Stimulated activated CD4-positive, alpha-beta T cell treated with anti-CD3 and anti-CD28 coated beads, Interleukin-15, amount 100 ng/mL, for 48 hours (primary cell): ENCODE measurements at regions not wholly inside any gene's neighbourhood (a gene's known extent, or its start where the extent isn't known, plus 50 kb on each side); places are given as distances from the start of the nearest gene placed in this dataset.
"Not testable (repeated sequence)": the region's sequence is repeated elsewhere in the genome, so short reads cannot be mapped to it uniquely, and the experiment has no call there.

Source experiments
- DNase-seq, 2 donors: peaks; one replicate each; pipeline ENCODE4 v3.0.0-alpha.2; 2020; ENCODE audit warnings: low read depth in 2 of 2

- DNase-seq: no peak
Measured at GRCh38 chr2:8363161-8363560, 318.7 kb upstream of the ID2 start.

GRCh38 chr2:8364668-8365067 lies 317.2 kb upstream of the ID2 start:
- DNase-seq: no peak

- no peak for DNase-seq
Measured at GRCh38 chr2:8365331-8365910, 316.4 kb upstream of the ID2 start.

- no peak for DNase-seq
Measured at GRCh38 chr2:8367833-8368232, 314.0 kb upstream of the ID2 start.

GRCh38 chr2:8368463-8368862 lies 313.4 kb upstream of the ID2 start:
- no peak for DNase-seq

GRCh38 chr2:8369522-8369921 lies 312.3 kb upstream of the ID2 start:
- no peak for DNase-seq

GRCh38 chr2:8370258-8370802 lies 311.5 kb upstream of the ID2 start:
- no peak for DNase-seq

GRCh38 chr2:8371653-8372052 lies 310.2 kb upstream of the ID2 start:
- no peak for DNase-seq

- DNase-seq: no peak
Measured at GRCh38 chr2:8374782-8375181, 307.1 kb upstream of the ID2 start.

GRCh38 chr2:8376603-8377410 lies 305.0 kb upstream of the ID2 start:
- DNase-seq: no peak

- no peak for DNase-seq
Measured at GRCh38 chr2:8378016-8378810, 303.6 kb upstream of the ID2 start.

- no peak for DNase-seq
Measured at GRCh38 chr2:8379128-8379527, 302.7 kb upstream of the ID2 start.

GRCh38 chr2:8379549-8379948 lies 302.3 kb upstream of the ID2 start:
- DNase-seq: no peak

GRCh38 chr2:8380026-8380425 lies 301.8 kb upstream of the ID2 start:
- DNase-seq: no peak

GRCh38 chr2:8380566-8380965 lies 301.3 kb upstream of the ID2 start:
- DNase-seq: no peak

- no peak for DNase-seq
Measured at GRCh38 chr2:8382485-8382884, 299.4 kb upstream of the ID2 start.

- not testable (repeated sequence) for DNase-seq
Measured at GRCh38 chr2:8386748-8387147, 295.1 kb upstream of the ID2 start.

- no peak for DNase-seq
Measured at GRCh38 chr2:8388781-8389180, 293.1 kb upstream of the ID2 start.

GRCh38 chr2:8389431-8390108 lies 292.3 kb upstream of the ID2 start:
- DNase-seq: no peak

GRCh38 chr2:8391126-8391525 lies 290.7 kb upstream of the ID2 start:
- no peak for DNase-seq

- no peak for DNase-seq
Measured at GRCh38 chr2:8391584-8391983, 290.3 kb upstream of the ID2 start.
